ENCODE measurements at regions not wholly inside any gene's neighbourhood (a gene's known extent, or its start where the extent isn't known, plus 50 kb on each side); places are given as distances from the start of the nearest gene placed in this dataset.

DNA sequence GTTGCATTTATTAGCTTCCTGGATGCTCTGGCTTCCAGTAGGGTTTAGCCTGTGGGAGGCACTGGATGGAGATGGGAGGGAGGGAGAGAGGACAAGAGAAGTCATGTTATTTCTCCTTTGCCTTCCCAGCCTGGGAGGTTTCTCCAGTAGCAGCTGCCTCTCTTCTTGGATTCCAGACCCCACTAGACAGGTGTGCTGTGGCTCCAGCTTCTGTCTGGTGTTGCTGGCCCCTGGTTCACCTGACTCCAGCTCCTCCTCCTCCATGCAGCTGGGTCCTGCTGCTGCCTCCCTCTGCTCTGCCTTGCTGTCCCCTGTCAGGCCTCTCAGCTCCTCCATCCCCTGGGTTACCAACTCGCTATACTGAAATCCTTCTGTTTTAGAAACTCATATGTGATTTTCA is 188.9 kb upstream of the TNP1 start:
- DNase-seq (ENCODE audit: low read depth, low spot score) (no peak), FAIRE-seq (no peak)
- Histone ChIP-seq H3K4me2 (ENCODE audit: control insufficient read depth, extremely low read depth, insufficient read depth, low read depth, low read length) (no peak overlapping the region), H3K9ac (ENCODE audit: control insufficient read depth, extremely low read depth, insufficient read depth, low read length) (no peak overlapping the region), H3K27me3 (ENCODE audit: control insufficient read depth, extremely low read depth, insufficient read depth, low read length) (no peaks in the 10 kb centered on the region), H4K20me1 (ENCODE audit: control insufficient read depth, extremely low read depth, insufficient read depth, low read length) (no peaks in the 10 kb centered on the region), H3K79me2 (ENCODE audit: control insufficient read depth, insufficient read depth, low read length) (no peaks in the 10 kb centered on the region), H3K9me3 (ENCODE audit: control insufficient read depth, low read depth, low read length) (no peaks in the 10 kb centered on the region), H2AFZ (ENCODE audit: control insufficient read depth, low read length) (no peak overlapping the region), H3K36me3 (ENCODE audit: control insufficient read depth in 2 of 2, extremely low read depth in 1 of 2, insufficient read depth in 2 of 2, low read length in 2 of 2) (no peaks in the 10 kb centered on the region), H3K9me1 (ENCODE audit: control insufficient read depth, extremely low read depth, insufficient read depth, low read length) (no peaks in the 10 kb centered on the region), H3K27ac (ENCODE audit: control insufficient read depth, insufficient read depth, low read length) (no peak overlapping the region), H3K4me3 (ENCODE audit: control insufficient read depth in 2 of 3, extremely low read depth in 1 of 3, insufficient read depth in 2 of 3, low read depth in 1 of 3, low read length in 3 of 3) (no peak overlapping the region), H3K4me1 (ENCODE audit: control insufficient read depth, extremely low read depth, insufficient read depth, low read length) (no peaks in the 10 kb centered on the region)
- dilution Hi-C loops (cut with MboI; ENCODE audit: extremely low pct_ligation_motif_present, low sequenced_read_pairs): no loop called here
- TF ChIP-seq CTCF (optimal IDR thresholded peaks at IDR 0.05 in 1 of 3, IDR thresholded peaks at IDR 0.05 in 1 of 3, conservative IDR thresholded peaks at IDR 0.05 in 1 of 3; ENCODE audit: extremely low read depth in 1 of 3, insufficient read depth in 2 of 3, low read length in 3 of 3) (no peak), EZH2 (IDR thresholded peaks at IDR 0.05; ENCODE audit: low read length) (no peak)

DNA sequence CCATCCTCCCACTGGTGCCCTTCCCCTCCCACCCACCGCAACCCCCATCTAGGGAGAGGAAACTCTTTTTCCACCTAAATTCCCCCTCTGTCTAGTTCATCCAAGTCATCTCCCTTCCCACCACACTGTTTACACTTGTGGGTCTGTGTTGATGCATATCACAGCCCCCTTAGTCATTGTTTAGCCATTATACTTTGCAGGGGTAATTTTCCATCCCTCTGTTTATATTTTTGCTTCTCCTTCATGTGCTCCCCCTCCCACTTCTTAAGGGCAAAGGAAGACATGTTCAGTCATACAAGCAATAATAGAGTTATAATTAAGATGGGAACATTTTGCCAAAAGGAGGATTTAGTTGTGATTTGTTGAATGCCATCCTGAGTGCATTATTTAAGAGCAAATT is 187.8 kb upstream of the TNP1 start:
- dilution Hi-C loops (cut with MboI; ENCODE audit: extremely low pct_ligation_motif_present, low sequenced_read_pairs): no loop called here
- DNase-seq (ENCODE audit: low read depth, low spot score) (no peak), FAIRE-seq (no peak)
- H3K9me1 ChIP-seq (ENCODE audit: control insufficient read depth, extremely low read depth, insufficient read depth, low read length): no peaks in the 10 kb centered on the region
- no peak overlapping the region for H2AFZ ChIP-seq (ENCODE audit: control insufficient read depth, low read length)
- H3K79me2 ChIP-seq (ENCODE audit: control insufficient read depth, insufficient read depth, low read length): no peaks in the 10 kb centered on the region
- H3K27ac ChIP-seq (ENCODE audit: control insufficient read depth, insufficient read depth, low read length): no peak overlapping the region
- no peaks in the 10 kb centered on the region for H3K9me3 ChIP-seq (ENCODE audit: control insufficient read depth, low read depth, low read length)
- TF ChIP-seq CTCF (optimal IDR thresholded peaks at IDR 0.05 in 1 of 3, IDR thresholded peaks at IDR 0.05 in 1 of 3, conservative IDR thresholded peaks at IDR 0.05 in 1 of 3; ENCODE audit: extremely low read depth in 1 of 3, insufficient read depth in 2 of 3, low read length in 3 of 3) (no peak), EZH2 (IDR thresholded peaks at IDR 0.05; ENCODE audit: low read length) (no peak)
- no peak overlapping the region for H3K4me2 ChIP-seq (ENCODE audit: control insufficient read depth, extremely low read depth, insufficient read depth, low read depth, low read length)
- H3K4me3 ChIP-seq (ENCODE audit: control insufficient read depth in 2 of 3, extremely low read depth in 1 of 3, insufficient read depth in 2 of 3, low read depth in 1 of 3, low read length in 3 of 3): no peak overlapping the region
- no peaks in the 10 kb centered on the region for H3K27me3 ChIP-seq (ENCODE audit: control insufficient read depth, extremely low read depth, insufficient read depth, low read length)
- no peaks in the 10 kb centered on the region for H3K4me1 ChIP-seq (ENCODE audit: control insufficient read depth, extremely low read depth, insufficient read depth, low read length)
- no peaks in the 10 kb centered on the region for H4K20me1 ChIP-seq (ENCODE audit: control insufficient read depth, extremely low read depth, insufficient read depth, low read length)
- H3K9ac ChIP-seq (ENCODE audit: control insufficient read depth, extremely low read depth, insufficient read depth, low read length): no peak overlapping the region
- H3K36me3 ChIP-seq (ENCODE audit: control insufficient read depth in 2 of 2, extremely low read depth in 1 of 2, insufficient read depth in 2 of 2, low read length in 2 of 2): no peaks in the 10 kb centered on the region

Measured in keratinocyte (primary cell).